Right ventricle myocardium inferior (tissue), 1 donor: ENCODE measurements at regions not wholly inside any gene's neighbourhood (a gene's known extent, or its start where the extent isn't known, plus 50 kb on each side); places are given as distances from the start of the nearest gene placed in this dataset.

Source experiments
- ATAC-seq: fragments of 200-7000 bp; cut with Tn5 transposase; one replicate; pipeline ENCODE4 v1.9.1; 2020; ENCODE audit warnings: mild to moderate bottlenecking, moderate library complexity
- DNase-seq: peaks from one replicate; pipeline ENCODE4 v3.0.0; 2021; ENCODE audit errors: missing footprints
- intact Hi-C: fragments of 100-400 bp; cut with DNase I; formaldehyde crosslinking; loops from one replicate; pipeline ENCODE4 v1.11.0; 2022
- donor health status: DM: no; HTN: yes; CAD: no; lungs with severe emphysema.

DNA sequence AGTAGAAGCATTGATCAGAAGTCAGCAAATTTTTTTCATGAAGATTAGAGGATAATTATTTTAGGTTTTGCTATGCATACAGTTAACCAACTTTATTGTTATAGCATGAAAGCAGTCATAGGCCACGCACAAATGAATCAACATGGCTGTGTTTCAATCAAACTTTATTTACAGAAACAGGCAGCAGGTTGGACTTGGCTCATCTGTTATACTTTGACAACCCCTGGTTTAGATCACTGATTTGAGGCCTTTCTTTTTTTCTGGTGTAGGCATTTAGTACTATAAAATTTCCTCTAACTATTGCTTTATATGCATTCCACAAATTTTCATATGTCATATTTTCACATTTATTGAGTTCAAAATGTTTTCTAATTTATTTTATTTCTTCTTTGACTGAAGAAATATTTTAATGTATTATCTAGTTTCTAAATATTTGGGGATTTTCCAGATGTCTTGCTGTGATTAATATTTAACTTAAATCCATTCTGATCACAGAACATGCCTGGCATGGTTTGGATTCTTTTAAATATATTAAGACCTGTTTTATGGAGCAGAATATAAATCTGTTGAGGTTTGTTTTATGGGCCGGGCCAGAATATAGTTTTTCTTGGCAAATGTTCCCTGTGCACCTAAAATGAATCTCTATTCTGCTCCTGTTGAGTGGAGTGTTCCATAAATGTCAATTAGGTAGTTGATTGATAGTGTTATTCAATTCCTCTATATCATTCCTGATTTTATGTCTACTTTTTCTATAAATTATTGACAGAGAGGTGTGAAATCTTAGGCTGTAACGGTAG is 116.3 kb upstream of the KLHL29 start:
- ATAC-seq, result no peak
- intact Hi-C loops, result no loop called here
- no peak for DNase-seq

DNA sequence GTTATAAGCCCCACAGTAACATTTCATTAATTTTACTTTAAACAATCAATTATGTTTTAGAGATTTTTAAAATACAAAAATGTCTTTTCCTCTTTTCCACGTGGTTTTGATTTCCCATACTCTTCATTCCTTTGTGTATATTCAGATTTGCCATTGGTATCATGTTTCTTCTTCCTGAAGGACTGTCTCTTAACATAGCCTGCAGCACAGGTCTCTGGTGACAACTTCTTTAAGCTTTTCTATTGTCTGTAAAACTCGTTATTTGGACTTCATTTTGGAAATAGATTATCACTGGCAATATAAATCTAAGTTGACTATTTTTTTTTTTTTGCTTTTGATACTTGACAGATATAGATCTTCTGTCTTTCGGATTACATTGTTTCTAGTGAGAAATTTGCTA is 115.2 kb upstream of the KLHL29 start:
- intact Hi-C loops, result no loop called here
- ATAC-seq (no peak), DNase-seq (no peak)

DNA sequence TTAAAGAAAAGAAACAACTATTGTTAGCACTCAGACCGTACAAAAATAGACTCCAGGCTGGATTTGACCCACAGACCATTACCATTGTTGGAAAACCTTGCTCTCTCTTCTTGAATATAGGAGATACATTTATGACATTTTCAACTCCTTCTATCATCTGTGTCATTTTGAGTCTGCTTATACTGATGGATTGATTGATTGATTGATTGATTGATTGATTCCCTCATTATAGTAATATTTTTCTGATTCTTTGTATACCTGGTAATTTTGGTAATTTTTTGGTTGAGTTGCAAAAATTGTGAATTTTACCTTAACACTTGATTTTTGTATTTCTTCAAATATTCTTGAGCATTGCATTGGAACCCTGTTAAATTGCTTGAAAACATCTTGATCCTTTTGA is 114.2 kb upstream of the KLHL29 start:
- DNase-seq, result no peak
- ATAC-seq, result no peak
- intact Hi-C loops, result no loop called here

DNA sequence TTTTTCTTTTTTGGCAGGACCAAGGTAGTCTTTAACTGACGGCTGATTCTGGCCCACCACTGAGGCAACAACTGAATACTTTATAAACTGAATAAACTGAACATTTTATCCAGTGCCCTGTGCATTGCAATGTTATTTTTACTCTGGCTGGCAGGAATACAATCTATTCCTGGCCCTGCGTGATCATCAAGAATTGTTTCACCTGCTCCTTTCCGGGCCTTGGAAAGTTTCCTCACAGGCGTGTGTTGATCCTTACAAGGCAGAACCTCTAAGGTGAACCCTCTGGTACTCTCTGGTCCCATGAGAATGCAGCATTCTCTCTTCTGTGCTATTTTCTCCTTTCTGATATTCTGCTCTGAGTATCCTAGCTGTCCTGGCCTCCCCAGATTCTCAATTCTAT is 113.7 kb upstream of the KLHL29 start:
- intact Hi-C loops, result no loop called here
- ATAC-seq (no peak), DNase-seq (no peak)

DNA sequence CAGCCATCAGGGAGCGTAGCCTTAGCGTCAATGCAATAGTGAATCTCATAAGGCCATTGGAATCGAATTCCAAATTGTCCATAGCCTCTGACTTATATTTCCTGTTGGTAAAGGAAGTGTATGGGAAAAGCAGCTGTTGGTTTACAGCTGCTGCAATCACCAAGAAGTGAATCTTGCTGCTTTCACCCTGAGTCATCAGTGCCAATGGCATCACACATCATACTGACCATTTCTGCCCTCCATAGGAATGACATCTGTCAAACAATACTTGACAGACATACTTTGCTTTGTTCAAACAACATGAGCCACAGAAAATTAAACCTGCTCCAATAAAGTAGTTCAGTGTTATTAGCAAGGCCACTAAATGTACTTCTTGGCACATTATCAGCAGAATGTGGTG is 111.2 kb upstream of the KLHL29 start:
- no peak for DNase-seq
- ATAC-seq, result no peak
- intact Hi-C loops, result no loop called here

DNA sequence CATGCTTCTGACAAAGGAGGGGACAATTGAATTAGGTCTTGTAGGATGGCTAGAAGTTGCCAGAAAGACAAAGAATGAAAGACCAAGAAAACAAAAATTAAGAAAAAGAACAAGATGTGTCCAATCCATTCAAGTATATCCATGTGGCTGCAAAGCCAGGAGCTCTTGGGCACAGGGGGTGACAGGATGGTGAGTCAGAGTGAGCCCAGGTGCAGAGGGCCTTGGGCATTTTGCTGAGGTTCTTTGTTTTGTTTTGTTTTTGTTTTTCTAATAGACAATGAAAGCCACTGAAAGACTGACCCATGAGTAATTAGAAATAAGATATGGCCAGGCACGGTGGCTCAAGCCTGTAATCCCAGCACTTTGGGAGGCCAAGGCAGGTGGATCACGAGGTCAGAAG is 104.6 kb upstream of the KLHL29 start:
- no peak for ATAC-seq
- intact Hi-C loops, result no loop called here
- DNase-seq, result no peak

DNA sequence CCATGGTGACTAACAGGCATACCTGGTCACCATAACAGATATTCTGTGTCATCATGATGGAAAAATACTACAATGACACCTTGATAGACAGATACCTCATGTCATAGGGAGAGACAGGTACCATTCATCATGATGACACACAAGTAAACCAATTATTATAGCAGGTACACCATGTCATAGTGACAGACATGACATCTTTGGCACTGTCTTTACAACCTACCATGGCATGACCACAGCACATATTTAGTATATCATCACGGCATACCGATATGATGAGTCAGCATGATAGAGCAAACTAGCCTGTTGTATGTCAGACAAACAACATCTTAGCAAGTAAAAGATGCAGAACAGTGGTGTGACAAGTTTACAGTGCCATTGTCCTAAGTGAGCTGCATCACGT is 101.3 kb upstream of the KLHL29 start:
- intact Hi-C loops, result no loop called here
- no peak for ATAC-seq
- no peak for DNase-seq

DNA sequence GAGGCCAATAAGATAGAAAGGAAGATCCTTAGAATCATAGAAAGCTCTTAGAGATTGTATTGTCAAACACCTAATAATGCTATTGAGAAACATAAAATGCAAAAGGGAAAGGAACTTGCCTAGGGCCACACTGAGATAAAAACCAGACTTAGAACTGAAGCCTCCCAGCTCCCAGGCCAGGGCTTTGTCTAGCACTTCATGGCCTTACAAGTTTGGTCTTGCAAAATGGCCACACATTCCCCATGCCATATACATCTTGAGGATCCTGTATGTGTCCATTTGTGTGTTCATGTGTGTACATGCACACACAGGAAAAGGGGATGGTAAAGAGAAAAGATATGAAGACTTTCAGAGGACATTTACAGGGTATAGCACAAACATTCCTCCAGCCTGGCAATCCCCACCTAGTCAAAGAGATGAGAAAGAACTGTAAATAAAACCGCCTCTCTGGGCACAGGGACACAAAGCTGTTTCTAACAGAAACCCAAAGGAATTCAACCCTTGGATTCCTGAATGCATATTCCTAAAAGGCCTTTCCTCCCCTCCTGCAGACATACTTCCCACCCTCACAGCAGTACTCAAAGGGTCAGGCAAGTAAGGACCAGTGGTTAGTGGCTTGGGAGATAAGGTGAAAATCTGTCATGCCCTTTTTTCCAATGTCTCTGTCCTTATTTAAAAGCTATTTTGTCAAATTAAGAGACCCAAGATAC is 99.7 kb upstream of the KLHL29 start:
- intact Hi-C loops, result no loop called here
- DNase-seq (no peak), ATAC-seq (no peak)

DNA sequence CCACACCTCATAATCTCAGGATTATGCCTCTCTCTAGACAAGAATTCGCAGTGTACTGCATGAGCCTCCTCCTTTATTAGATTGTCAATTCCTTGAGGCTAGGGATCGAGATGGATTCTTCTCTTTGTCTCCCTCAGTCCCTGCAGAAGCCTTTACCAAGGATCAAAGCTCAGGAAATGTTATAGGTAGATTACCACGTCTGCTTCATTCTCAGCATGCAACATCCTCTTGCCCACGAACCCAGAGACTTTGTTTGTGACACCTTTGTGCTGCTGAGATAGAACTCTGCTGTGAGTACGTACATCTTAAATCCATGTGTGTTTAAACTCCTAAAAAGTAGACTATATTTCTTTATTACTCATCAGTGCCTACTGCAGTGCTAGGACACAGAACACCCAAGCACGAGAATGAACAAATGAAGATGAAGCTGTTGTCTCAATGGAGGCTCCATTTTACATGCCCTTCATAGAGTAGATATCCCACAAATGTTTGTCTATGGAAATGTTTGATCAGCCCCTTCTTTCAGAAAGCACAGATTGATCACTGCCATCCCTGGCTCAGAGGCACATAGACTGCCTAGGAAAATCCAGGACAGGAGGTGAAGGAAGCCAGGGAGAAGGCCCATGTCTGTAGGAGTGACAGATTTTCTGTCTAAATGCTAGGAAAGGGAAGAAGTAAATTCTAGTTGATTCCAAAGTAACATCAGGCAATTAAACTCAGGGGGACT is 98.8 kb upstream of the KLHL29 start:
- intact Hi-C loops, result no loop called here
- ATAC-seq (no peak), DNase-seq (no peak)

DNA sequence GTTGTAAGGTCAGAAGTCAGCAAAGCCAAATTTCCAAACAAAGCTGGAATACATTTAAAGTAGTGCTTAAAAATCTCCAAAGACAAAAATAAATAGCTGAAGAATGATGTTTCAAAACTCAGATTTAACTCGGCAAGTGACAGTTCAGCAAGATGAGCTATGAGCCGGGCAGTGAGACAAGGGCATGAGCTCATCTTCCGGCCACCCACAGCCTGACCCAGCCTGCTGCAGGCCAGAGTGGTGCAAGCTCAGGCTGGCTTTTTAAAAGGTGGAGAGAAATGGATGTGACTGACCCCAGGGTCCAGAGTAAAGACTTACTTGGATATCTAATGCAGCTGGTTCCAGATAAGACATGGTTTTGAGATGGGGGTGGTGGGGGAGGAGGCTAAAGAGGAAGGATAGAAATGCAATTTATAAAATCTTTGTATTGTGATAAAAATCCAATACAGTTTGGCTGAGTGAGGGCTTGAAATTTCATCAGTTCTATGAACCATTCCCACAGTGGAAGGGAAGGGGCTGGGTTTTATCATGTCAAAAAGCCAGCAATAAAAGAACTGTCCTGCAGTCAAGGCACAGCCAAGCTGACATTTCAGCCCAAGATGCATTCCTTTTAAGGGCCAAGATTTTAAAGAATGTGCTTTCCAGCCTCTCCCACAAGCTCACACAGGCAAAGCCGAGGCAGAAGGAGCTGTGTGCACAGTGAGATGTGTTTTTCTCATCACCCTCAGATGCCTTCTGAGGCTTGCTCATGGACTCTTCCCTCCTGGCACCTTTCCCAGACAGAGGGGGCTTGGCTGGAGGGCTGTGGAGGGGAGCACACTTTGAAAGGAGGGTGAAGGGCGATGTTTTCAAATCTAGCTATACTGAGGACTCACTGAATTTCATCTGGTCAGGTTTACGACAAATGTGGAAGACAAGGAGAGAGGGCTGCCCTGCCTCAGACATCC is 97.9 kb upstream of the KLHL29 start:
- intact Hi-C loops, result no loop called here
- DNase-seq (no peak), ATAC-seq (peak; percentile 81)

DNA sequence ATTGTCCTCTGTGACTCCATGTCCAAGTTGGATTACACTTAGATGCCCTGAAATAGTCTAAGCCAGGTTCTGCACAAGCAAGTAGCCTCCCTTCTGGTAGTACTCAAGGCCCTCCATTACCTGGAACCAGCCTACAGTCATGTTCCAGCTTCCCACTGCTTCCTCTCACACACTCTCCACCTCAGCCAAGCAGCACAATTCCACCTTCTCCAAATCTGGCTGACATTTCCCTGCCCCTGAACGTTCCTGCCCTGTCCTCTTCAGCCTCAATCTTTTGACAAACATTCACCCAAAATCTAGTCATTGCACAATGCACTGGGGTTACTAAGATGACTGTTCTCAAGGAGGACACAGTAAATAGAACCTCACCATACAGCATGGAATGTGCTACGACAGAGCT is 95.3 kb upstream of the KLHL29 start:
- DNase-seq (no peak), ATAC-seq (no peak)
- intact Hi-C loops, result no loop called here

DNA sequence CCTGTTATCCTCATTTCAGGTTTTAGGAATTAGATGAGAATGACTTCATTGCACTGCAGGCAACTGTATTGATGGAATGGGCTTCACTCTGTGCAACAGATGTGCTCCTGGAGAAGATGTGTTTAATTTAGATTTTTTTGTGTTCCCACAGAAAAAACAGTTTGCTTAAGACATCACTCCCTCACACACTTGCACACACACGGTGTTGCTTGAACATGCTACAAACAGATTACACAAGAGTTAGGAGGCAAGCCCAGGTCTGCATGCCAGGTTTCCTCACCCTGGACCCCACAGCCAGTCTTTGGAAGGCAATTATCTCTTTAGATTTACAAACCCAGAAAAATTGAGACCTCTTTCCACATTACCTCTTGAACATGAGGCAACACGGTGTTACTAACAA is 93.7 kb upstream of the KLHL29 start:
- intact Hi-C loops, result no loop called here
- ATAC-seq (no peak), DNase-seq (no peak)

DNA sequence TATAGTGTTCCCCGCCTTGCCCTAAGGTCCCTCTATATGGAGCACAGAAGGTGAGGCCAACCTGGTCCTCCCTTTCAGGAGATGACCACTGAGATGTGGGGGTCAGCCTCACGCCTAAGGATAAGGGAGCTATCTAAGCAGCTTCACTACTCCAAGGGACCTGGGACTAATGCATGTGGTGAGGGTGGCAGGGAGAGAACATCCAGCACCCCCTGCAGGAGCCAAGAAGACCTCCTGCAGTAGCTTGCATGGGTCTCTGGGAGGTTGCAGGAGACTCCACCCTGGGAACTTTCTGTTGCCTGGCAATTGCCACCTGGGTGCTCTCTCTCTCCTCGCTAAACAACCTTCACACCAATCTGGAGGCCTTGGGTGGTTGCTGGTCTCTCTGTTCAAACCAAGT is 93.0 kb upstream of the KLHL29 start:
- no peak for DNase-seq
- intact Hi-C loops, result no loop called here
- no peak for ATAC-seq

DNA sequence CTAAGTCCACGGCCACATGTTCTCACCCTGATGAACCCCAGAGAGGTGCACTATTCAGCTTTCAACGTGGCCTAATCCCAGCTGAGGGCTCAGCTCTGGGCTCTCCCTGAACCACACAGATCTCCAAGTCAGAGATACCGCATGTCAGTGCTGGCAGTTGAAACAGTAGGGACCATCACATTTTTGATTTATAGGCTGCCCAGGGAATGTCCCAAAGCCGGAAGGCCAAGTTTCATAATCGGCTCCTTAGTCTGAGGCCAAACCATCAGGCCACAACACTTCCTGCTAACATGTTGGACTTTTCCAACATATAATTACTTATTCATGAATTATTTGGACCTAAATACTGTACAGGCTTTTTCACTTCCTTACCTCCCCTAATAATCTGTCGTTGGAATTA is 91.9 kb upstream of the KLHL29 start:
- ATAC-seq, result peak; percentile 58
- DNase-seq, result no peak

DNA sequence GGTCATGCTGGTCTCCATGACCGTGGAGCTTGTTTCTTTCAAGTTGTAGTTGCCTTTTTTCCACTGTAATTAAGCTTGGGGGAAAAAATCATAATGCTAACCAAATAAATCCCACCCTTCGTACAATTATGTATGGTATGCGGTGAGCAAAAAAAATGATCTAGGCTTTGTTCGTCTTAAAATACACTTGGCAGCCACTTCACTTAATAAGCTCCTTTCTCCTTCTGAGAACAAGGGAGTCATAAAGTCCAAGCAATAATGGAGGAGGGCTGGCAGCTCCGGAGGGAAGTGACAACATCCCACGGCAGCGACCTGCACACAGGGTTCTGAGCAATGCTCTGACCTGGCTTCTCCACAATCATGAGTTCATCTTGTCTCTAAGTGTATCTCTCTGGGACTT is 91.2 kb upstream of the KLHL29 start:
- ATAC-seq (no peak), DNase-seq (no peak)
- intact Hi-C loops, result no loop called here

More for the DNA sequence above, 91.9 kb upstream of the KLHL29 start:
- intact Hi-C loops, result no loop called here

DNA sequence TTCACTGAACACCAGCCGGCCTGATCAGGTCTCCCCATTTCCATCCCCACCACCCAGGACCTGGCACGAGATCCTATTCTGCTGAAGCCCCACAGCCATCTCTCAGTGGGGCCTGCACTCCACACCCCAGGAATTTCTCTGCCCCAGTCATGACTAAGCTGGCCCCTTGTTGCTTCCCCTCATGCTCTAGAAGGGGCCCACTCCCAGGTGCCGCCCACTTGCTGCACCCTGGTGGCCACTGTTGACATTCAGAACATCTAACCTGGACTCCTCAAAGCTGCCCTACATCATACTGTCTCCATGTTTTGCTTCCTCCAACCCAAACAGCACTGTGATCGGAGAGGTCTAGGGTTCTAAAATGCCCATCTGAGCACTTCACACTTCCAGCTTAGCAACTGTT is 90.7 kb upstream of the KLHL29 start:
- ATAC-seq (no peak), DNase-seq (no peak)
- intact Hi-C loops, result no loop called here

DNA sequence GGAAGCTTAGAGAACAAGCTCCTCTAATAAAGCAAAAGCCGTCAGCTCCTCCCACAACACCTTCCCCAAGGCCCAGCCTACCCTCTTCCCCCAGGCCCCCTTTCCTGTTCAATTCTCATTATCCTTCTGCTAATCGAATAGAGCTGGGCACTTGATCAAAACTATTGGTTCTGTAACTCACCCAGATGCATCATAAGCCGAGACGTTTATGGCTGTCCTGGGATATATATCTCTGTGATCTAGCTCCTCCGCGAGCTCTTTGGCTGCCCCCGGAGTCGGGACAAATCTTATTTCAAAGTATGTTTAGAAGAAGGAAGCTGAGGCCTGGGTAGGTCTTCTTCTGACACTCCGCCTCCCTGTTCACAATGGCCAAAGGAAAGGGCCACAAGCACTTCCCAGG is 88.3 kb upstream of the KLHL29 start:
- no peak for DNase-seq
- ATAC-seq, result no peak
- intact Hi-C loops, result no loop called here

DNA sequence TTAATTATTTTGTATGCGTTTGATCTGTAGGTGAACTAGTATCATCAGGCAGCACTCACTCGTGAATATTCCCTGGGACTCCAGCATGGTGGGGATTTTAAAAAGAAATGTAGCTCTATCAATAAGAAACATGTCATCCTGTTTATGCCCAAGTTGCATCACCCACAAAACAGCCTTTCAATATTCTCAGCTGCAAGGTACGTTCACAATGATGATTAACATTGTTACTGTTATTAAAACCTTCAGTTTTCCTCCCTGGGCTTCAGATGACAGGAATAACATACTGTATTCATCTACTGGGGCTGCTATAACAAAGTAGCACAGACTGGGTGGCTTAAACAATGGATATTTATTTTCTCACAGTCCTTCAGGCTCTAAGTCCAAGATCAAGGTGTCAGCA is 87.9 kb upstream of the KLHL29 start:
- ATAC-seq, result no peak
- intact Hi-C loops, result no loop called here
- DNase-seq, result no peak

DNA sequence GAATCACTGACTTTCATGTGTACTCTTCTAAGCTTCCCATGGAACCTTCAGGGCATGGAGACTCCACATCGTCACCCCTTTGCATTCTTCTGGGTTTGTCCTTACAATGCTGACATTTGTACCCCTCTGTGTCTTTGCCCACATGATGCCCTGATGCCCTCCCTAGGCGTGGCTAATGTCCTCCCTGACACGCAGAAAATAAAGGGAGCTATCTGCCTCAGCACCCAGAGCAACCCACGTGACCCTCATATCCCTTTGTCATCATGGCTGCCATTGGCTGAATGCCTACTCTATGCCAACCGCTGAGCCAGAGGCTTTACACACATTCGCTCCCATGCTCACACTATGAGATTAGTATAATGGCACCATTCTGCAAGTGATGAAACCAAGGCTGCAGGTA is 86.4 kb upstream of the KLHL29 start:
- intact Hi-C loops, result no loop called here
- ATAC-seq, result no peak
- no peak for DNase-seq
